ENCODE measurements at regions not wholly inside any gene's neighbourhood (a gene's known extent, or its start where the extent isn't known, plus 50 kb on each side); places are given as distances from the start of the nearest gene placed in this dataset.

DNA sequence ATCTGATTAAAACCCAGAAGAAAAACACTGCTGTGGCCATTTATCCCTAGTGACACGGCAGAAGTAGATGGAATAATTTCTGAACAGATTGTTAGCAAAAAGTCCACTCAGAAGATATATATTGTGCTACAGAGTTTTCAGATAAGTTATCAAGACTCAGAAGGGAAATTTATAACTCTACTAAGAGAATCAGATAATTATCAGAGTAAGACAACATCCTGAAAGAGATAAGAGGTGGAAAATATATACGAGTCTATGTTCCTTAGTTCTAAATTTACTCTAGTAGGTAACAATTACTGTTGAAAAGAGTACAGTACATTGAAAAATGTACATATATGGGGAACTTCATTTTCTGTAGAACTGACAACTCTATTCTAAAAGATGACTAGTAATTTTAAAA lies 176.7 kb downstream of the GNAI1 start:
- Histone ChIP-seq H3K4me3 (ENCODE audit: low read depth, low read length) (no peak overlapping the region), H3K27me3 (ENCODE audit: control insufficient read depth, insufficient read depth, low read length) (no peaks in the 10 kb centered on the region), H3K36me3 (ENCODE audit: control insufficient read depth, insufficient read depth, low read length) (no peaks in the 10 kb centered on the region)
- ChIA-PET POLR2A (interaction anchor here (0.6 kb wide), 1 partner anchor 547 kb away, joined by 3 read pairs; no protein-coding TSS in a partner anchor), CTCF (interaction anchor here (1.2 to 1.4 kb wide), 2 partner anchors 13 to 36 kb away, joined by 3 to 4 read pairs; no protein-coding TSS in a partner anchor)
- TF ChIP-seq, protein P1, sequence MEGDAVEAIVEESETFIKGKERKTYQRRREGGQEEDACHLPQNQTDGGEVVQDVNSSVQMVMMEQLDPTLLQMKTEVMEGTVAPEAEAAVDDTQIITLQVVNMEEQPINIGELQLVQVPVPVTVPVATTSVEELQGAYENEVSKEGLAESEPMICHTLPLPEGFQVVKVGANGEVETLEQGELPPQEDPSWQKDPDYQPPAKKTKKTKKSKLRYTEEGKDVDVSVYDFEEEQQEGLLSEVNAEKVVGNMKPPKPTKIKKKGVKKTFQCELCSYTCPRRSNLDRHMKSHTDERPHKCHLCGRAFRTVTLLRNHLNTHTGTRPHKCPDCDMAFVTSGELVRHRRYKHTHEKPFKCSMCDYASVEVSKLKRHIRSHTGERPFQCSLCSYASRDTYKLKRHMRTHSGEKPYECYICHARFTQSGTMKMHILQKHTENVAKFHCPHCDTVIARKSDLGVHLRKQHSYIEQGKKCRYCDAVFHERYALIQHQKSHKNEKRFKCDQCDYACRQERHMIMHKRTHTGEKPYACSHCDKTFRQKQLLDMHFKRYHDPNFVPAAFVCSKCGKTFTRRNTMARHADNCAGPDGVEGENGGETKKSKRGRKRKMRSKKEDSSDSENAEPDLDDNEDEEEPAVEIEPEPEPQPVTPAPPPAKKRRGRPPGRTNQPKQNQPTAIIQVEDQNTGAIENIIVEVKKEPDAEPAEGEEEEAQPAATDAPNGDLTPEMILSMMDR (IDR thresholded peaks at IDR 0.05; ENCODE audit: insufficient read depth, low read depth, low read length), result no peak
- DNase-seq (ENCODE audit: low read depth), result no peak

DNA sequence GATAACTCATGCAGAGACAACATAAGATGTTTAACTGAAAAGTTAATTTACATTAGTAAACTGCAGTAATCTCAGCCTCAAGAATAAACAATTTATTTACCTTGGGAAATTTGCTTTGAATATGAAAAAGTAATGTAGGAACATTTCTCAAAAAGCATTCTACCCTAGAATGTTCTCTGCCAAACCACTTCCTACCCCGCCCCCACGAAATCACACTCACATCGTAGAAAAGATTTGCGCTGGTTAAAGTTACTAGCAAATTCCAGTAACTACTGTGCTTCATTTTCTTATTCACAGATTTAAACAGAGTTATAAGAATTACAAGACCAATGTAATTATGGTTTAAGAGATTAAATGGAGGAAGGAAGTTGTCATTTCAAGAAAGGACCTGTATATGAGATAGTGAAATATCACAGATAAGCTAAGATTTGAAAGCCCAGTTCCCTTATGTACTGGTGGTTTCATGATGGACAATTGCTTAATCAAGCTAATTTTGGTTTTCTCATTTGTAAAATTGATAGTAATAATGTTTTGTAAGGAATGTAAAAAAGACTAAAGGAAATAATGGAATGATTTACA lies 175.4 kb downstream of the GNAI1 start:
- POLR2A ChIA-PET, result no interaction called here

DNA sequence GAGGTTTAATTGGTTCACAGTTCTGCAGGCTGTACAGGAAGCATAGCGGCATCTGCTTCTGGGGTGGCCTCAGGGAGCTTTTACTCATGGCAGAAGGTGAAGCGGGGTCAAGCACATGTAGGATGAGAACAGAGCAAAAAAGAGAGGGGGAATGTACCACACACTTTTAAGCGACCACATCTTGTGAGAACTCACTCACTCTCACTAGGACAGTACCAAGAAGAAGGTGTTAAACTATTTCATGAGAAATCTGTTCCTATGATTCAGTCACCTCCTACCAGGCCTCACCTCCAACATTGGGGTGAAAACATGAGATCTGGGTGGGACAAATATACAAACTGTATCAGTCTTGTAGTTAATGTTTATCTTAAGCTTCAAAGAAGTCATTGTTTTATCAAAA lies 174.7 kb downstream of the GNAI1 start:
- H3K27me3 ChIP-seq (ENCODE audit: control insufficient read depth, insufficient read depth, low read length), result no peaks in the 10 kb centered on the region
- DNase-seq (ENCODE audit: low read depth), result no peak
- H3K4me3 ChIP-seq (ENCODE audit: low read depth, low read length), result no peak overlapping the region
- no peaks in the 10 kb centered on the region for H3K36me3 ChIP-seq (ENCODE audit: control insufficient read depth, insufficient read depth, low read length)
- POLR2A ChIA-PET, result no interaction called here
- TF ChIP-seq, protein P1 (IDR thresholded peaks at IDR 0.05; ENCODE audit: insufficient read depth, low read depth, low read length), result no peak
- CTCF ChIA-PET, result no interaction called here

More for the DNA sequence above, 175.4 kb downstream of the GNAI1 start:
- H3K36me3 ChIP-seq (ENCODE audit: control insufficient read depth, insufficient read depth, low read length), result no peaks in the 10 kb centered on the region
- DNase-seq (ENCODE audit: low read depth), result no peak
- no peak overlapping the region for H3K4me3 ChIP-seq (ENCODE audit: low read depth, low read length)
- H3K27me3 ChIP-seq (ENCODE audit: control insufficient read depth, insufficient read depth, low read length), result no peaks in the 10 kb centered on the region
- TF ChIP-seq, protein P1 (IDR thresholded peaks at IDR 0.05; ENCODE audit: insufficient read depth, low read depth, low read length), result no peak
- CTCF ChIA-PET, result interaction anchor here (0.9 to 1.4 kb wide), 2 partner anchors 11 to 37 kb away, joined by 3 to 4 read pairs; no protein-coding TSS in a partner anchor

DNA sequence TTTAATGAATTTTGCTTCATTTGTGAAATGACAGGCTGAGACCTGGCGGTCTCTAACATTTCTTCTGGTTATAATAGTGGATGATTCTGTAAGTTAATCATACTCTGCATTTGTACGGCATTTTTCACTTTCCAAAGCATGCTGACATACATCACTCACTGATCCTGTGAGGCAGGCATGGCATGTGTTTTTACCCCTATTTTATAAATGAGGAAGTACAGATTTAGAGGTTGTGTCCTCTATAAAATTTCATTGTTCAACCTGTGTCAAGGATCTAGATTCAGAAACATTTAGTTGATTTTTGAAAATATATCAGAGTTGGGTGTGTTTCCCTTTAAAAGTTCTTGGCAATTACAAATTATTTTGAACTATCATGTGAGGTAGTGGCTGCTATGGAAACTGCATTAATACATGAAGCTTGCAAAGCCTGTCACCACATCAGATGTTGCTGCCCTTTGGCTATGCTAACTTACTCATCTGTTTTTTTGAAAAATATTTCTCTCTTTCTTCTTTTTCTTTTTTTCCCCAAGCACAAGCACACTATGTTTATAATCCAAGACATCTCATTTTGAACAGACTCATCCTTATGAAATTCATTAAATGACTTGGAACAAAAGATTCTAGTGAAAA lies 172.7 kb downstream of the GNAI1 start:
- Histone ChIP-seq H3K4me3 (ENCODE audit: low read depth, low read length) (no peak overlapping the region), H3K36me3 (ENCODE audit: control insufficient read depth, insufficient read depth, low read length) (no peaks in the 10 kb centered on the region), H3K27me3 (ENCODE audit: control insufficient read depth, insufficient read depth, low read length) (no peaks in the 10 kb centered on the region)
- DNase-seq (ENCODE audit: low read depth), result peak; percentile 78
- POLR2A ChIA-PET, result no interaction called here
- TF ChIP-seq, protein P1 (IDR thresholded peaks at IDR 0.05; ENCODE audit: insufficient read depth, low read depth, low read length), result no peak
- CTCF ChIA-PET, result interaction anchor here (0.6 kb wide), 1 partner anchor 111 kb away, joined by 3 read pairs; no protein-coding TSS in a partner anchor

DNA sequence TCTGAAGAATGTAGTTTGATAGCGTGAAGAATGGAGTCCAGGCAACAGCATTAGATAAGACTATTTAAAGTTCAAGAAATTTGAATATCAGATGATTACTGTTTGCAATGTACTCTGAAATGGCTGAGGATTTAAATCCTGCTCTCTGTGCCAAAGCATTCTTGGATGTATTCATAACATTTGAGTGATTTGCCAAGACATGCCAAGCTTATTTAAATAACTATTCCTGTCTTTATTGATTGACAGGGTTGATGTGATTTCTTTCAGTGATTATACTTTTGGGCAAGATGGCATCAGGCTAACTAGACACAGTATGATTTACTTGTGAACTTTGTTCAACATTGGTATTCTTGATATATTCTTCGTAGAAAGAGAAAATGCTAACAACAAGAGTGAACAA lies 168.7 kb downstream of the GNAI1 start:
- TF ChIP-seq, protein P1 (IDR thresholded peaks at IDR 0.05; ENCODE audit: insufficient read depth, low read depth, low read length), result no peak
- ChIA-PET POLR2A (no interaction called here), CTCF (interaction anchor here (1.0 kb wide), 1 partner anchor 9 kb away, joined by 4 read pairs; no protein-coding TSS in a partner anchor)
- Histone ChIP-seq H3K36me3 (ENCODE audit: control insufficient read depth, insufficient read depth, low read length) (no peaks in the 10 kb centered on the region), H3K27me3 (ENCODE audit: control insufficient read depth, insufficient read depth, low read length) (no peaks in the 10 kb centered on the region), H3K4me3 (ENCODE audit: low read depth, low read length) (no peak overlapping the region)
- no peak for DNase-seq (ENCODE audit: low read depth)

All from BJ (cell line).